ENCODE measurements at regions not wholly inside any gene's neighbourhood (a gene's known extent, or its start where the extent isn't known, plus 50 kb on each side); places are given as distances from the start of the nearest gene placed in this dataset.

DNA sequence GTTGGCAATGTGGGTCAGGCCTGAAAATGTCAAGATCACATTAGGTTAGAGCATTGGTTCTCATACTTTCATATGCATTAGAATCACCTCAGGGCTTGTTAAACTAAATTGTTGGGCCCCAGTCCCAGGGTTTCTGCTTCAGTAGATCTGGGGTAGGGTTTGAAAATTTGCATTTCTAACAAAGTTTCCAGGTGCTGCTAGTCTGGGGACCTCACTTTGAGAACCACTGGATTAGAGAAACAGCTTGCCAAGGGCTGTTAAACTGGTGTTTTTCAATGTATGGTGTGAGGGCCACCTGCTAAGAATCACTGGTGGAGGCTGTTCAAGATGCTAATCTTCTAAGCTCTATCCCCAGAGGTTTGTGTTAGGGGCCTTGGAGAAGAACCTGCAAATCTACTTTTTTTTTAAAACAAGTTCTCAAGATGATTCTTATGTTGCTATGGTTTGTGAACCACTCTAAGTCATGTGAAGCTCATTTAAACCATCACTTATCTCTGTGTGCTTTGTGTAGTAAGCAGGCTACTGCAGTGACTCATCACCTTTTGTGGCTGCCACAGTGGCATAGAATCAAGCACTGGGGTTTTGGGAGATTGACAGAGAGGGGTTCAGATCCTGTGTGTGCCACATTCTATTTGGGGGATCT, 152.2 kb downstream of the S1PR1 start:
- Histone ChIP-seq H3K27ac (no peak overlapping the region), H3K36me3 (no peaks in the 10 kb centered on the region), H3K27me3 (no peaks in the 10 kb centered on the region), H3K9me3 (no peaks in the 10 kb centered on the region), H3K4me1 (no peaks in the 10 kb centered on the region), H3K4me3 (no peak overlapping the region)
- TF ChIP-seq POLR2A (IDR thresholded peaks at IDR 0.05) (no peak), POLR2AphosphoS5 (IDR thresholded peaks at IDR 0.05) (no peak), EP300 (IDR thresholded peaks at IDR 0.05) (no peak)
- TF ChIP-seq, protein P1, sequence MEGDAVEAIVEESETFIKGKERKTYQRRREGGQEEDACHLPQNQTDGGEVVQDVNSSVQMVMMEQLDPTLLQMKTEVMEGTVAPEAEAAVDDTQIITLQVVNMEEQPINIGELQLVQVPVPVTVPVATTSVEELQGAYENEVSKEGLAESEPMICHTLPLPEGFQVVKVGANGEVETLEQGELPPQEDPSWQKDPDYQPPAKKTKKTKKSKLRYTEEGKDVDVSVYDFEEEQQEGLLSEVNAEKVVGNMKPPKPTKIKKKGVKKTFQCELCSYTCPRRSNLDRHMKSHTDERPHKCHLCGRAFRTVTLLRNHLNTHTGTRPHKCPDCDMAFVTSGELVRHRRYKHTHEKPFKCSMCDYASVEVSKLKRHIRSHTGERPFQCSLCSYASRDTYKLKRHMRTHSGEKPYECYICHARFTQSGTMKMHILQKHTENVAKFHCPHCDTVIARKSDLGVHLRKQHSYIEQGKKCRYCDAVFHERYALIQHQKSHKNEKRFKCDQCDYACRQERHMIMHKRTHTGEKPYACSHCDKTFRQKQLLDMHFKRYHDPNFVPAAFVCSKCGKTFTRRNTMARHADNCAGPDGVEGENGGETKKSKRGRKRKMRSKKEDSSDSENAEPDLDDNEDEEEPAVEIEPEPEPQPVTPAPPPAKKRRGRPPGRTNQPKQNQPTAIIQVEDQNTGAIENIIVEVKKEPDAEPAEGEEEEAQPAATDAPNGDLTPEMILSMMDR (IDR thresholded peaks at IDR 0.05): no peak
- DNase-seq (ENCODE audit: low spot score in 2 of 2): no peak

DNA sequence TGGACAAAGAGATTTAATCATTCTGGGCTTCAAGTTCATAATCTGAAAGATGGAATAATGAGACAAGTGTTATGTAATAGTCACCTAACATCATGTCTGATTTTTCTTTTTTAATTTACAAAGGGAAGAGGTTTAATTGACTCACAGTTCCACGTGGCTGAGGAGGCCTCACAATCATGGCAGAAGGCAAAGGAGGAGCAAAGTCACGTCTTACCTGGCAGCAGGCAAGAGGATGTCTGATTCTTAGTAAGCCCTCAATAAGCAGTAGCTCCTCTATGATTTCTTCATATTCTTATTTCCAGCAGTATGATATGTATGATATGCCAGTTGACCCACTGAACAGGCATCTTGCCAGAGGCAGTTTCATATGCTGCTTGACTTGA, 152.7 kb downstream of the S1PR1 start:
- no peak overlapping the region for H3K27ac ChIP-seq
- H3K9me3 ChIP-seq: no peaks in the 10 kb centered on the region
- no peaks in the 10 kb centered on the region for H3K27me3 ChIP-seq
- H3K4me1 ChIP-seq: no peaks in the 10 kb centered on the region
- 56% methylated on average over 2 of the region's 2 CpGs for WGBS
- H3K4me3 ChIP-seq: no peak overlapping the region
- no peaks in the 10 kb centered on the region for H3K36me3 ChIP-seq
- TF ChIP-seq POLR2A (IDR thresholded peaks at IDR 0.05) (no peak), EP300 (IDR thresholded peaks at IDR 0.05) (no peak), POLR2AphosphoS5 (IDR thresholded peaks at IDR 0.05) (no peak)
- TF ChIP-seq, protein P1 (IDR thresholded peaks at IDR 0.05): no peak
- DNase-seq (ENCODE audit: low spot score in 2 of 2): no peak

DNA sequence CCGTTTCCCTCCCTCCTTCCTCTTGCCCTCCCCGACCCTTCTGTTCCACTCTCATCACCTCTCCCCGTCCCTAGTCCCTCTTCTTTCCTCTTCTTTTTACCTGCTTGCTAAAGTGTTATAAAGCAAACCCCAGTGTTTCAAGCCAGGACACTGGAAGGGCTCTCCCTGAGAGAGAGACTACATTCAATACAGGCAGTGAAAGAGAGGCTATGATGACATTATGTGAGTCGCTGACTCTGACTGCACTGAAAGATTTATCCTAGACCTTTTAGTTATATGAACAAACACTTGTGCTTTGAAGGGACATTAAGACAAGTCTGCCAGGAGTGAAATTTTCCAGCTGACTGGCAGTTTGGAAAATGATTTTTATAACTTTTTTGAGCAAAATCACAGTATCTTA, 155.7 kb downstream of the S1PR1 start:
- no peaks in the 10 kb centered on the region for H3K27me3 ChIP-seq
- H3K27ac ChIP-seq: no peak overlapping the region
- 72% methylated on average over 4 of the region's 4 CpGs for WGBS
- no peaks in the 10 kb centered on the region for H3K9me3 ChIP-seq
- H3K4me1 ChIP-seq: no peaks in the 10 kb centered on the region
- no peaks in the 10 kb centered on the region for H3K36me3 ChIP-seq
- no peak for DNase-seq (ENCODE audit: low spot score in 2 of 2)
- H3K4me3 ChIP-seq: no peak overlapping the region
- TF ChIP-seq EP300 (IDR thresholded peaks at IDR 0.05): no peak
- TF ChIP-seq, protein P1 (IDR thresholded peaks at IDR 0.05): no peak
- no peak for TF ChIP-seq POLR2AphosphoS5 (IDR thresholded peaks at IDR 0.05)
- TF ChIP-seq POLR2A (IDR thresholded peaks at IDR 0.05): no peak

DNA sequence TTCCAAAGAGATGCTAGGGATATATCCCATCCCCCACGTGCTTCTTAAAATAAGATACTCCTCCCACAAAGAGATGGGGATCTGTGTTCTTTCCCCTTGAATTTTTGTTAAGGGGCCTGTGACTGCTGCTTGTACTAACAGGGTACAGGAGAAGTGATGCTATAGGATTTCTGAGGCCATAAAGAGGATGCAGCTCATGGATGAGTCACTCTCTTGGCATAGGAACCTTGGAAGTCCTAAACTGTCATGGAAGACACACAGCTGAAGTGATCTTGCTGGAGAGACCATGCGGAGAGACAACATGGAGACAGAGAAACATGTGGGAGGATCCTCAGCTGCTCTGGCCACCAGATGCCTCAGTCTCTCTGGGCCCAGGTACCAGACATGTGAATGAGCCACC, 157.2 kb downstream of the S1PR1 start:
- Histone ChIP-seq H3K27me3 (no peaks in the 10 kb centered on the region), H3K9me3 (no peaks in the 10 kb centered on the region), H3K36me3 (no peaks in the 10 kb centered on the region), H3K27ac (no peak overlapping the region), H3K4me3 (no peak overlapping the region), H3K4me1 (no peaks in the 10 kb centered on the region)
- TF ChIP-seq POLR2A (IDR thresholded peaks at IDR 0.05) (no peak), POLR2AphosphoS5 (IDR thresholded peaks at IDR 0.05) (no peak), EP300 (IDR thresholded peaks at IDR 0.05) (no peak)
- TF ChIP-seq, protein P1 (IDR thresholded peaks at IDR 0.05): no peak
- 68% methylated on average over 2 of the region's 2 CpGs for WGBS
- DNase-seq (ENCODE audit: low spot score in 2 of 2): no peak

DNA sequence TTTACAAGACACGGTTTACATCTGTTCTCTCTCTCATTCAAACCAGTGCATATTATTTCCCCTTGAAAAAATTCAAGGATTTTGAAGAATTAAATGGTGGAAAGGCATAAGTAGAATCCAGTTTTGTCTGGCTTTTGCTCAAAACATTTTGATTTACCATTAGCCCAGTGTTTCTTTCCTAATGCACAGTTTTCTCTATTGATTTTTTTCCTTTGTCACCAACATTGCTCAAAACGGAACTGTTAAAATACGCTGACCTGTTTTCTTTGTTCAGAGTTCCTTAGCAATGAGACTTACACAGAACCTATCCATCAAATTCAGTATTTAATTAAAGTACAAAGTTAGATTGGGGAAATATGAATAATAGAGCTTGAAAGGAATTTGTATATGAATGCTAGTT, 162.4 kb downstream of the S1PR1 start:
- no peak for DNase-seq (ENCODE audit: low spot score in 2 of 2)
- Histone ChIP-seq H3K36me3 (no peaks in the 10 kb centered on the region), H3K9me3 (no peaks in the 10 kb centered on the region), H3K4me1 (no peaks in the 10 kb centered on the region), H3K27ac (no peak overlapping the region), H3K4me3 (no peak overlapping the region), H3K27me3 (no peaks in the 10 kb centered on the region)
- TF ChIP-seq POLR2A (IDR thresholded peaks at IDR 0.05): no peak
- TF ChIP-seq POLR2AphosphoS5 (IDR thresholded peaks at IDR 0.05): no peak
- no peak for TF ChIP-seq EP300 (IDR thresholded peaks at IDR 0.05)
- TF ChIP-seq, protein P1 (IDR thresholded peaks at IDR 0.05): no peak
- WGBS: 86% methylated on average over 3 of the region's 3 CpGs

All from suprapubic skin (tissue), 4 donors.